HG03175 (cell line): ENCODE measurements at regions not wholly inside any gene's neighbourhood (a gene's known extent, or its start where the extent isn't known, plus 50 kb on each side); places are given as distances from the start of the nearest gene placed in this dataset.
"Not testable (repeated sequence)": the region's sequence is repeated elsewhere in the genome, so short reads cannot be mapped to it uniquely, and the experiment has no call there.

Source experiments
- ATAC-seq: cut with Tn5 transposase; IDR thresholded peaks from one replicate; pipeline ENCODE4 v1.9.1; 2021; ENCODE audit warnings: mild to moderate bottlenecking, moderate library complexity; ENCODE audit not compliant: unreplicated experiment

- ATAC-seq, result no peak
Observed at GRCh38 chr7:155395176-155395797, 62.6 kb upstream of the EN2 start.

DNA sequence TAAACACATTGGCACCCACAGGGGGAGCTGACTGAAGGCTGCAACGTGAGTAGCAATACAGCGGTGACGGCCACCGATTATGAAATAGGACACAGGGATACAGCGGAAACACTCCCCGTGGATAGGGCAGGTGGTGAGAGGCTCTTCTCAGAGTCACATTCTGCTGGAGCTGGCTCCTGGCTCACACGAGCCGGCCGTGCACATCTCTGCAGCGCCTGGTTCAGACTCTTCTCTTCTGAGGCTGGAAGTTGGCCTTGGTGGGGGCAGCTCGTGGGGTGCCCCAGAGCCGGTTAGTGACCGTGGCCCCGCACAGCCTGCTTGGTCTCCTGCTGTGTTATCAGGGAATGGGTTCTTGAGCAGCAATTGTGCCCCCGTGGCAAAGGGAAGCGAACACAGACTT, 61.3 kb upstream of the EN2 start:
- no peak for ATAC-seq

- ATAC-seq, result not testable (repeated sequence)
Observed at GRCh38 chr7:155397758-155398714, 59.9 kb upstream of the EN2 start.

- no peak for ATAC-seq
Observed at GRCh38 chr7:155398944-155399343, 59.0 kb upstream of the EN2 start.

DNA sequence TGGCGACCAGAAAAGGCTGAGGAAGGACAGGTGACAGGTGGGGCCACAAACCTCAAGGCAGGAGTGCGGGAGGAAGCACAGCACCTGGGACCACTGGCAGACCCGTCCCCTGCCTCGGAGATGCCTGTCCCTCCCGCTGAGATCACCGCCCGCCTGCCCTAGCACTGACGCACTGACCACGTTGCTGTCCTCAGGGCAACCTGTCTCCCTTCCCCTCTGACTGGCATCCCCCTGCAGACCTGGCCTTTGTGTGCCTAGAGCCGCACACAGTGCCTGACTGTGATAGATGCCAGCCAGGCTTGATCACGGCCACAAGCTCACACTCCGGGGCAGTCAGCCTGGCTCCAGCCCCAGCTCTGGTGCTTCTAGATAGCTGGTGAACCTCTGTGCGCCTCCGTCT, 58.4 kb upstream of the EN2 start:
- no peak for ATAC-seq

DNA sequence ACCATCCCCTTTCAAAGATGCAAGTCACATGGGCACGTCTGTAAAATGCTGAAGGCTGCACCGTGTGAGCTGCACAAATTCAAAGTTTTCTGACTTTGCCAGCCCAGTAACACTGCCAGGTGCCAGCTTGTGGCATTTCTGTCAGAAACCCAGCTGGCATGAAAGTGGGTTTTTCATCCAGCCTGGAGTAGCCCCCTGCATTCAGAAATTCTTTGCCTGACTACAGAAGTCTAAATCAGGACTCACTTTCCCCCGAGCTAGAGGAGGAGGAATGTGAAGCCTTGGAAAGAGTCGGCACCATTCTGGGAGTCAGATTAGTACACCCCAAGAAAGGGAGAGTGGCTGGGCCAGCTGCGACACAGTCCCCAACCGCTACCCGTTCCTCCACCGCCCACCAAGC, 56.7 kb upstream of the EN2 start:
- no peak for ATAC-seq

DNA sequence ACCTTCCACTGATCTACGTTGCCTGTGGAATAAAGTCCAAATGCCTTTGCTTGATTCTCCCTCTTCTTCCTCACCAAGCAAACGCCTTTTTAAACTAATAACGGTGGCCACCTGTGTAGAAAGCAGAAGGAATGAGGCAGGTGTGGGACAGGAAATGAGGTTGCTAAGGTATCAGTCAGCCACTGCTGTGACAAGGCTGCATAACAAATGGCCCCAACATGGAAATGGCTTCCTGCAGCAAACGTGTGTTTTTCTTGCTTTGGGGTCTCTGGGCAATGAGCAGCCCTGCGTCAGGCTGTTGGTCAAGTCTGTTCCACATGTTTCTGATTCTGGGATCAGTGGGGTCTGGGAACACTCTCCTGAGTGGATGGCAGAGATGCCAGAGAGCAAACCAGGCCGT, 56.0 kb upstream of the EN2 start:
- ATAC-seq, result no peak

DNA sequence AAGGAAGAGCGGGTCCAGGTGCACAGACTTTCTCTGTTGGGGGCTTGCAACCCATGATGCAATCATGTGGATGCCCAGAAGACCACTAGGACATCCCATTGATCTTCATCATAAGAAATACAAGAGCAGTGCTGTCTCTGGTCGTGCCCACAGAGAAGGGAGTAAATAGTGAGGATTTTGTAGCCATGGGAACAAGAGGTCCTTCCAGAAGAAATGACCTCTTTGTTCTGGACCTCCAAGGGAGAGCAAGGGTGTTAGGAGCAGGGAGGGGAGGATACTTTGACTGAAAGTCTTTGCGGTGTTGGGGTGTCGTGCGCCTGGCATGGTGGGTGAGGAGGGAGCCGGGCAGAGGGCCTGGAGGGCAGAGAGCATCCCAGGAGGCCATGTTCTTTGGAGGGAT, 55.0 kb upstream of the EN2 start:
- no peak for ATAC-seq

- ATAC-seq, result no peak
Observed at GRCh38 chr7:155404976-155405375, 53.0 kb upstream of the EN2 start.

GRCh38 chr7:155405399-155406318, 52.3 kb upstream of the EN2 start:
- no peak for ATAC-seq

- no peak for ATAC-seq
Observed at GRCh38 chr7:155407799-155408198, 50.1 kb upstream of the EN2 start.
